Caco-2 (cell line): ENCODE measurements at regions not wholly inside any gene's neighbourhood (a gene's known extent, or its start where the extent isn't known, plus 50 kb on each side); places are given as distances from the start of the nearest gene placed in this dataset.

ENCODE experiments used
- BruUV-seq: library from RNA; stranded (reverse); fragments of 400-500 nt; replicated peaks from 2 replicates; lab custom pipeline; 2021; lab: Mats Ljungman, UMichigan
- CTCF ChIA-PET: fragments of 300-600 bp; sonication (Branson Sonifier 250); formaldehyde crosslinking; loops from one replicate; lab custom pipeline; 2022; ENCODE audit warnings: antibody characterized with exemption; lab: Charles Lee
- POLR2A ChIA-PET: fragments of 300-600 bp; sonication (Branson Sonifier 250); formaldehyde crosslinking; loops from one replicate; lab custom pipeline; 2022; ENCODE audit warnings: antibody characterized with exemption; lab: Charles Lee
- DNase-seq, 2 experiments: peaks; one replicate each; pipeline versions ENCODE4 v3.0.0 to v3.0.0-alpha.2; 2020 to 2022
- H3K27me3 ChIP-seq: replicated peaks from 2 replicates; pipeline ENCODE4 v1.6.0; 2011; ENCODE audit warnings: low read length; ENCODE audit not compliant: control insufficient read depth, insufficient read depth
- H3K36me3 ChIP-seq: 2 replicates; pipeline ENCODE4 v1.5.1; 2011; ENCODE audit warnings: low read length; ENCODE audit not compliant: control insufficient read depth, insufficient read depth
- H3K4me1 ChIP-seq: fragments of 250-450 bp; sonication (Bioruptor Pico); 2 replicates; pipeline ENCODE4 v1.5.1; 2020; ENCODE audit warnings: mild to moderate bottlenecking
- H3K4me3 ChIP-seq: 2 replicates; pipeline ENCODE4 v1.5.1; 2011; ENCODE audit warnings: low read depth, mild to moderate bottlenecking, control low read depth, low read length
- H3K9me3 ChIP-seq: fragments of 250-450 bp; sonication (Bioruptor Pico); 2 replicates; pipeline ENCODE4 v1.5.1; 2020; ENCODE audit warnings: mild to moderate bottlenecking, moderate library complexity
- H3K27ac Mint-ChIP-seq: one replicate; pipeline ENCODE4 v1.8.0; 2022; ENCODE audit warnings: mixed read lengths; ENCODE audit not compliant: unreplicated experiment
- H3K27me3 Mint-ChIP-seq: one replicate; pipeline ENCODE4 v1.8.0; 2022; ENCODE audit warnings: mixed read lengths; ENCODE audit not compliant: insufficient read depth, unreplicated experiment
- H3K36me3 Mint-ChIP-seq: one replicate; pipeline ENCODE4 v1.8.0; 2022; ENCODE audit warnings: mild to moderate bottlenecking, mixed read lengths; ENCODE audit not compliant: insufficient read depth, unreplicated experiment
- H3K4me1 Mint-ChIP-seq: one replicate; pipeline ENCODE4 v1.8.0; 2022; ENCODE audit warnings: low read depth, mixed read lengths; ENCODE audit not compliant: unreplicated experiment
- H3K4me3 Mint-ChIP-seq: one replicate; pipeline ENCODE4 v1.8.0; 2022; ENCODE audit warnings: mild to moderate bottlenecking, moderate library complexity, mixed read lengths; ENCODE audit not compliant: unreplicated experiment
- H3K9me3 Mint-ChIP-seq: one replicate; pipeline ENCODE4 v1.8.0; 2022; ENCODE audit warnings: mixed read lengths; ENCODE audit not compliant: unreplicated experiment
- intact Hi-C: fragments of 100-400 bp; cut with micrococcal nuclease; formaldehyde crosslinking; loops from one replicate; pipeline ENCODE4 v1.10.0; 2022; ENCODE audit not compliant: unreplicated experiment
- TF ChIP-seq, protein P1 (sequence below), 2 experiments: fragments of 200-600 bp in 1 of 2; IDR thresholded peaks; 1 replicate in 1 of 2; 2 replicates in 1 of 2; pipeline versions ENCODE4 v1.5.1 to v1.8.0; 2011 to 2022; ENCODE audit warnings: antibody characterized with exemption in 1 of 2, control low read depth in 1 of 2, inconsistent platforms in 1 of 2, low read depth in 1 of 2, low read length in 1 of 2, mild to moderate bottlenecking in 1 of 2, moderate library complexity in 1 of 2; ENCODE audit not compliant: insufficient read depth in 1 of 2, severe bottlenecking in 1 of 2, unreplicated experiment in 1 of 2

DNA sequence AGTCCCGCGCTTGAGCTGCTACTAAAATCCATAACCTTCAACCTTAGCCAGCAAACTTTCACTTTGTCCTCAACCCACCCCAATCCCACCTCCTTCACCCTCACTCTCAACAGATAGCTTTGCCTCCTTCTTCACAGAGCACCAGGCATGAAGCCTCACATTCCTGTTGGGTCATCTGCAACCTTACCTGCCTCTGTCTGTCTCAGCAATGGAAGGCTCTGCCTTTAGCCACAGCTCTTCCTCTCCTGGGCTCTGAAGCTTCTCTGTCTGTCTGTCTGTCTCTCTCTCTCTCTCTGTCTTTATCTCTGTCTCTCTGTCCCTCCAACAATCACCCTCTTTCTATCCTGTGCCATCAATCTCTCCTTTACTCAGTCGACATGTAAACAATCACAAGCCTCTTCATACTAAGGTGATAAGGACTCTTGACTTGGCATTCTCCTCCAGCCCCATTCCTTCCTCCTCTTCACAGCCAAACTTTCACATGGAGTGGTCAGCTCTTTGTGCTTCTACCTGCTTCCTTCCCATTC, 220.8 kb downstream of the SPTSSA start:
- no peaks in the 10 kb centered on the region for H3K36me3 ChIP-seq
- H3K4me1 ChIP-seq, result no peaks in the 10 kb centered on the region
- Mint-ChIP-seq H3K36me3 (no peaks in the 10 kb centered on the region), H3K27me3 (no peaks in the 10 kb centered on the region), H3K27ac (no peak overlapping the region), H3K4me3 (no peak overlapping the region), H3K9me3 (no peaks in the 10 kb centered on the region), H3K4me1 (peaks cover 13% of the 10 kb centered on the region)
- ChIA-PET POLR2A (no interaction called here), CTCF (no interaction called here)
- no peaks in the 10 kb centered on the region for H3K9me3 ChIP-seq
- no TSS peak for BruUV-seq
- no peak overlapping the region for H3K4me3 ChIP-seq
- intact Hi-C loops, result no loop called here
- DNase-seq, result no peak
- TF ChIP-seq, protein P1, sequence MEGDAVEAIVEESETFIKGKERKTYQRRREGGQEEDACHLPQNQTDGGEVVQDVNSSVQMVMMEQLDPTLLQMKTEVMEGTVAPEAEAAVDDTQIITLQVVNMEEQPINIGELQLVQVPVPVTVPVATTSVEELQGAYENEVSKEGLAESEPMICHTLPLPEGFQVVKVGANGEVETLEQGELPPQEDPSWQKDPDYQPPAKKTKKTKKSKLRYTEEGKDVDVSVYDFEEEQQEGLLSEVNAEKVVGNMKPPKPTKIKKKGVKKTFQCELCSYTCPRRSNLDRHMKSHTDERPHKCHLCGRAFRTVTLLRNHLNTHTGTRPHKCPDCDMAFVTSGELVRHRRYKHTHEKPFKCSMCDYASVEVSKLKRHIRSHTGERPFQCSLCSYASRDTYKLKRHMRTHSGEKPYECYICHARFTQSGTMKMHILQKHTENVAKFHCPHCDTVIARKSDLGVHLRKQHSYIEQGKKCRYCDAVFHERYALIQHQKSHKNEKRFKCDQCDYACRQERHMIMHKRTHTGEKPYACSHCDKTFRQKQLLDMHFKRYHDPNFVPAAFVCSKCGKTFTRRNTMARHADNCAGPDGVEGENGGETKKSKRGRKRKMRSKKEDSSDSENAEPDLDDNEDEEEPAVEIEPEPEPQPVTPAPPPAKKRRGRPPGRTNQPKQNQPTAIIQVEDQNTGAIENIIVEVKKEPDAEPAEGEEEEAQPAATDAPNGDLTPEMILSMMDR (IDR thresholded peaks at IDR 0.05; ENCODE audit: insufficient read depth in 1 of 2, low read depth in 1 of 2, low read length in 1 of 2, severe bottlenecking in 1 of 2, unreplicated experiment in 1 of 2), result no peak
- no peaks in the 10 kb centered on the region for H3K27me3 ChIP-seq

DNA sequence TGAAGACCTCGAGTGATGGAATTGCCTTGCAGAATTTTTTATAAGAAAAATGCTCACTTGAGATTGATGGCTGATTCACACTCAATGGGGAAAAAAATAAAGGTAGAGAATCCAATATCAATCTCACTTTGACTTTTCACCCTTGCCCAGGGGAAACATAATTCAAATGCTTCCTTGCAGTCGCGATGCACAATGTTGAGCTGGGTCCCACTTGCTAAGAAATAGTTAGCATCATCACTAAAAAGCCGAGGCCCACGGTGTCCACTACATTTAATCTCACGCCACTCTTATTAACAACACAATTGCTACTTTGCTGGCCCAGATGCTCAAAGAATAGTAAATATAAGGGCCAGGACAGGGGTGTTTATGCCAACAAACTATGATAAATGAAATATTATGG, 223.4 kb downstream of the SPTSSA start:
- TF ChIP-seq, protein P1 (IDR thresholded peaks at IDR 0.05; ENCODE audit: insufficient read depth in 1 of 2, low read depth in 1 of 2, low read length in 1 of 2, severe bottlenecking in 1 of 2, unreplicated experiment in 1 of 2), result no peak
- Mint-ChIP-seq H3K27ac (no peak overlapping the region), H3K27me3 (no peaks in the 10 kb centered on the region), H3K4me1 (peaks cover 13% of the 10 kb centered on the region), H3K36me3 (no peaks in the 10 kb centered on the region), H3K4me3 (no peak overlapping the region), H3K9me3 (no peaks in the 10 kb centered on the region)
- ChIA-PET CTCF (no interaction called here), POLR2A (no interaction called here)
- BruUV-seq, result no TSS peak
- Histone ChIP-seq H3K4me1 (peaks cover 4% of the 10 kb centered on the region), H3K36me3 (no peaks in the 10 kb centered on the region), H3K4me3 (no peak overlapping the region), H3K27me3 (no peaks in the 10 kb centered on the region), H3K9me3 (no peaks in the 10 kb centered on the region)
- no peak for DNase-seq
- intact Hi-C loops, result no loop called here

DNA sequence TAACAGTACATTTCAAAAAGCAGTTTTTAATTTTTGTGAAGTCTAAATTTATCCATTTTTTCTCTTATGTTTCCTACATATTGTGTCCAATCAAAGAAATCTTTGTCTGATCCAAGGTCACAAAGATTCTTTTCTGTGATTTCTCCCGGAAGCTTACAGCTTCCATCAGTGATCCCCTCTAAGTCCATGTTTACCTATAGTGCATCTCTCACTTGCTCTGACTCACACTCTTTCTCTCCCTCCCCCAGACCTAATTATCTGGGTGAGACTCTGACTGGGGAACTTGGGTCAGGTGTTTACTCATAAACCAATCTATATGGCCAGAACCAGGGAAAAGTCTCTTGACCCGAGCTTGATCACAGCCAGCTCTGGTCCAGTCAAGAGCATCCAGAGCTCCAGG, 224.4 kb downstream of the SPTSSA start:
- no peaks in the 10 kb centered on the region for H3K36me3 ChIP-seq
- intact Hi-C loops, result no loop called here
- H3K27ac Mint-ChIP-seq, result no peak overlapping the region
- TF ChIP-seq, protein P1 (IDR thresholded peaks at IDR 0.05; ENCODE audit: insufficient read depth in 1 of 2, low read depth in 1 of 2, low read length in 1 of 2, severe bottlenecking in 1 of 2, unreplicated experiment in 1 of 2), result no peak
- no peak overlapping the region for H3K4me3 Mint-ChIP-seq
- no peaks in the 10 kb centered on the region for H3K27me3 Mint-ChIP-seq
- no peaks in the 10 kb centered on the region for H3K9me3 ChIP-seq
- BruUV-seq, result no TSS peak
- H3K36me3 Mint-ChIP-seq, result no peaks in the 10 kb centered on the region
- H3K27me3 ChIP-seq, result no peaks in the 10 kb centered on the region
- POLR2A ChIA-PET, result no interaction called here
- no peaks in the 10 kb centered on the region for H3K9me3 Mint-ChIP-seq
- H3K4me1 Mint-ChIP-seq, result peaks cover 20% of the 10 kb centered on the region
- no peak overlapping the region for H3K4me3 ChIP-seq
- CTCF ChIA-PET, result no interaction called here
- DNase-seq, result no peak
- H3K4me1 ChIP-seq, result peaks cover 14% of the 10 kb centered on the region
